ENCODE measurements at regions not wholly inside any gene's neighbourhood (a gene's known extent, or its start where the extent isn't known, plus 50 kb on each side); places are given as distances from the start of the nearest gene placed in this dataset.

- Histone ChIP-seq H3K4me3 (replicated peaks; ENCODE audit: low read depth, low read length) (no peak overlapping the region), H3K36me3 (ENCODE audit: control insufficient read depth, insufficient read depth, low read length) (no peaks in the 10 kb centered on the region), H3K27me3 (replicated peaks; ENCODE audit: control insufficient read depth, insufficient read depth, low read length) (no peaks in the 10 kb centered on the region; the same call in 1 of the 2 replicates)
- DNase-seq (ENCODE audit: extremely low read depth, insufficient read length) = no peak
- TF ChIP-seq CTCF (IDR thresholded peaks at IDR 0.05; ENCODE audit: insufficient read depth, low read length, poor library complexity, severe bottlenecking) = no peak
Observed at GRCh38 chr5:158245513-158245912, 386.6 kb upstream of the CLINT1 start.

- no peak overlapping the region for H3K4me3 ChIP-seq (replicated peaks; ENCODE audit: low read depth, low read length)
- DNase-seq (ENCODE audit: extremely low read depth, insufficient read length) = no peak
- no peaks in the 10 kb centered on the region; the same call in 1 of the 2 replicates for H3K27me3 ChIP-seq (replicated peaks; ENCODE audit: control insufficient read depth, insufficient read depth, low read length)
- no peaks in the 10 kb centered on the region for H3K36me3 ChIP-seq (ENCODE audit: control insufficient read depth, insufficient read depth, low read length)
- TF ChIP-seq CTCF (IDR thresholded peaks at IDR 0.05; ENCODE audit: insufficient read depth, low read length, poor library complexity, severe bottlenecking) = no peak
Observed at GRCh38 chr5:158244882-158245281, 385.9 kb upstream of the CLINT1 start.

- no peak for DNase-seq (ENCODE audit: extremely low read depth, insufficient read length)
- Histone ChIP-seq H3K4me3 (replicated peaks; ENCODE audit: low read depth, low read length) (no peak overlapping the region), H3K27me3 (replicated peaks; ENCODE audit: control insufficient read depth, insufficient read depth, low read length) (no peaks in the 10 kb centered on the region; the same call in 1 of the 2 replicates), H3K36me3 (ENCODE audit: control insufficient read depth, insufficient read depth, low read length) (no peaks in the 10 kb centered on the region)
- TF ChIP-seq CTCF (IDR thresholded peaks at IDR 0.05; ENCODE audit: insufficient read depth, low read length, poor library complexity, severe bottlenecking) = no peak
Observed at GRCh38 chr5:158236511-158237335, 377.8 kb upstream of the CLINT1 start.

- H3K4me3 ChIP-seq (replicated peaks; ENCODE audit: low read depth, low read length) = no peak overlapping the region
- TF ChIP-seq CTCF (IDR thresholded peaks at IDR 0.05; ENCODE audit: insufficient read depth, low read length, poor library complexity, severe bottlenecking) = no peak
- H3K27me3 ChIP-seq (replicated peaks; ENCODE audit: control insufficient read depth, insufficient read depth, low read length) = no peaks in the 10 kb centered on the region; the same call in 1 of the 2 replicates
- DNase-seq (ENCODE audit: extremely low read depth, insufficient read length) = no peak
- H3K36me3 ChIP-seq (ENCODE audit: control insufficient read depth, insufficient read depth, low read length) = no peaks in the 10 kb centered on the region
Observed at GRCh38 chr5:158235159-158235547, 376.2 kb upstream of the CLINT1 start.

- Histone ChIP-seq H3K4me3 (replicated peaks; ENCODE audit: low read depth, low read length) (no peak overlapping the region), H3K36me3 (ENCODE audit: control insufficient read depth, insufficient read depth, low read length) (no peaks in the 10 kb centered on the region), H3K27me3 (replicated peaks; ENCODE audit: control insufficient read depth, insufficient read depth, low read length) (no peaks in the 10 kb centered on the region; the same call in 1 of the 2 replicates)
- no peak for DNase-seq (ENCODE audit: extremely low read depth, insufficient read length)
- no peak for TF ChIP-seq CTCF (IDR thresholded peaks at IDR 0.05; ENCODE audit: insufficient read depth, low read length, poor library complexity, severe bottlenecking)
Observed at GRCh38 chr5:158234323-158235158, 375.6 kb upstream of the CLINT1 start.

All from GM06990 (cell line).